Peyer's patch (tissue), 4 donors: ENCODE measurements at regions not wholly inside any gene's neighbourhood (a gene's known extent, or its start where the extent isn't known, plus 50 kb on each side); places are given as distances from the start of the nearest gene placed in this dataset.

Experiments
- POLR2A ChIP-seq, 2 donors: fragments of 450-650 bp; IDR thresholded peaks; one replicate each; pipeline ENCODE4 v1.5.1; 2017; ENCODE audit warnings: antibody characterized with exemption in 2 of 2, mild to moderate bottlenecking in 2 of 2, moderate library complexity in 2 of 2
- TF ChIP-seq, protein P1 (sequence below), 6 experiments: fragments of 450-650 bp in 4 of 6; fragments of 200-600 bp in 2 of 6; sonication (generic) in 1 of 6; IDR thresholded peaks; one replicate each; pipeline ENCODE4 v1.5.1; 2017 to 2019; ENCODE audit warnings: antibody characterized with exemption in 6 of 6, mild to moderate bottlenecking in 3 of 6, moderate library complexity in 1 of 6

DNA sequence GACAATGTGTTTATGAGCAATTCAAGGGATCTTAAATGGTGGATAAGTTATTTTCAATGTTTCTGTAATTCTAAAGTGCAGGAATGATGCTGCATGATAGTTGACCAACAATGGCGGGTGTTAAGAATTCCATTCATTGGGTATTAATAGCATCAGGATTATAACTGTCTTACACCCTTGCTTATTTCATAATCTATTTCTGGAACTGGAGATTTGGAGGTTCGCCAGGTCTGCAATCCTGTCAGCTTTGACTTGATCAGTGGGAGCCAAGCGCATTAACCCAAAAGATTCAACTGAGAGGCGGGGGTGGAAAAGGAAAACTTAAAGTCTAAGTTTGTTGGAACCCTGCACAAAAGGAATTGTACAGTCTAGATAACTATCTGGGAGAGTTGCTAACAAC is 114.9 kb upstream of the ZEB1 start:
- TF ChIP-seq POLR2A (IDR thresholded peaks at IDR 0.05): no peak
- TF ChIP-seq, protein P1, sequence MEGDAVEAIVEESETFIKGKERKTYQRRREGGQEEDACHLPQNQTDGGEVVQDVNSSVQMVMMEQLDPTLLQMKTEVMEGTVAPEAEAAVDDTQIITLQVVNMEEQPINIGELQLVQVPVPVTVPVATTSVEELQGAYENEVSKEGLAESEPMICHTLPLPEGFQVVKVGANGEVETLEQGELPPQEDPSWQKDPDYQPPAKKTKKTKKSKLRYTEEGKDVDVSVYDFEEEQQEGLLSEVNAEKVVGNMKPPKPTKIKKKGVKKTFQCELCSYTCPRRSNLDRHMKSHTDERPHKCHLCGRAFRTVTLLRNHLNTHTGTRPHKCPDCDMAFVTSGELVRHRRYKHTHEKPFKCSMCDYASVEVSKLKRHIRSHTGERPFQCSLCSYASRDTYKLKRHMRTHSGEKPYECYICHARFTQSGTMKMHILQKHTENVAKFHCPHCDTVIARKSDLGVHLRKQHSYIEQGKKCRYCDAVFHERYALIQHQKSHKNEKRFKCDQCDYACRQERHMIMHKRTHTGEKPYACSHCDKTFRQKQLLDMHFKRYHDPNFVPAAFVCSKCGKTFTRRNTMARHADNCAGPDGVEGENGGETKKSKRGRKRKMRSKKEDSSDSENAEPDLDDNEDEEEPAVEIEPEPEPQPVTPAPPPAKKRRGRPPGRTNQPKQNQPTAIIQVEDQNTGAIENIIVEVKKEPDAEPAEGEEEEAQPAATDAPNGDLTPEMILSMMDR (IDR thresholded peaks at IDR 0.05): no peak
